ENCODE measurements at regions not wholly inside any gene's neighbourhood (a gene's known extent, or its start where the extent isn't known, plus 50 kb on each side); places are given as distances from the start of the nearest gene placed in this dataset.

DNA sequence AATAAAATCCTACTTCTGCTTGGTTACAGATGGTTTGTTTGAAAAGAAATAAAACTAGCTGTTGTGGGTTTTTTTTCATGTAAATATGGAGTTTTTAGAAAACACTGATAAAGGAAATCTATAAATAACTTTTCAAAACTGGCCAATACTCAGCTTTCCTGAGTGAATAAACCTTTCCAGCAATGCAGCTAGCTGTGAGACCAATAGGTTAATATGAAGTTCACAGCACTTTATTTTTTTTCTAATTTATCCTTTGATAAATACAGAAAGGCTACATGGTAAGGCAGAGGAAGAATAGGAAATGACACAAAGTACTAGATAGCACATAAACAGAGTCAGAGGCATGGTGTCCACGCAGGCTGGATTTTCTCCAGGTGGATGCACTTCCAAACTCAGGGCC lies 154.0 kb downstream of the COG6 start:
- Histone ChIP-seq H3K9ac (ENCODE audit: low read length in 3 of 3) (no peak overlapping the region), H3K4me1 (ENCODE audit: control insufficient read depth in 2 of 3, insufficient read depth in 2 of 3, low read depth in 1 of 3, low read length in 3 of 3) (no peaks in the 10 kb centered on the region), H3K36me3 (ENCODE audit: control insufficient read depth in 2 of 3, insufficient read depth in 3 of 3, low read length in 3 of 3) (no peaks in the 10 kb centered on the region), H3K27me3 (ENCODE audit: control insufficient read depth, insufficient read depth, low read length) (no peaks in the 10 kb centered on the region), H3K9me3 (ENCODE audit: control insufficient read depth in 2 of 3, insufficient read depth in 1 of 3, low read length in 3 of 3) (no peaks in the 10 kb centered on the region), H3K4me3 (ENCODE audit: low read length in 3 of 3) (no peak overlapping the region), H3K27ac (ENCODE audit: low read depth in 2 of 2, low read length in 2 of 2) (no peak overlapping the region)
- DNase-seq (no peak), FAIRE-seq (no peak)
- TF ChIP-seq, protein P1, sequence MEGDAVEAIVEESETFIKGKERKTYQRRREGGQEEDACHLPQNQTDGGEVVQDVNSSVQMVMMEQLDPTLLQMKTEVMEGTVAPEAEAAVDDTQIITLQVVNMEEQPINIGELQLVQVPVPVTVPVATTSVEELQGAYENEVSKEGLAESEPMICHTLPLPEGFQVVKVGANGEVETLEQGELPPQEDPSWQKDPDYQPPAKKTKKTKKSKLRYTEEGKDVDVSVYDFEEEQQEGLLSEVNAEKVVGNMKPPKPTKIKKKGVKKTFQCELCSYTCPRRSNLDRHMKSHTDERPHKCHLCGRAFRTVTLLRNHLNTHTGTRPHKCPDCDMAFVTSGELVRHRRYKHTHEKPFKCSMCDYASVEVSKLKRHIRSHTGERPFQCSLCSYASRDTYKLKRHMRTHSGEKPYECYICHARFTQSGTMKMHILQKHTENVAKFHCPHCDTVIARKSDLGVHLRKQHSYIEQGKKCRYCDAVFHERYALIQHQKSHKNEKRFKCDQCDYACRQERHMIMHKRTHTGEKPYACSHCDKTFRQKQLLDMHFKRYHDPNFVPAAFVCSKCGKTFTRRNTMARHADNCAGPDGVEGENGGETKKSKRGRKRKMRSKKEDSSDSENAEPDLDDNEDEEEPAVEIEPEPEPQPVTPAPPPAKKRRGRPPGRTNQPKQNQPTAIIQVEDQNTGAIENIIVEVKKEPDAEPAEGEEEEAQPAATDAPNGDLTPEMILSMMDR (IDR thresholded peaks at IDR 0.05; ENCODE audit: borderline replicate concordance, extremely low read depth, insufficient read depth), result no peak
- intact Hi-C loops (cut with DNase I), result no loop called here

DNA sequence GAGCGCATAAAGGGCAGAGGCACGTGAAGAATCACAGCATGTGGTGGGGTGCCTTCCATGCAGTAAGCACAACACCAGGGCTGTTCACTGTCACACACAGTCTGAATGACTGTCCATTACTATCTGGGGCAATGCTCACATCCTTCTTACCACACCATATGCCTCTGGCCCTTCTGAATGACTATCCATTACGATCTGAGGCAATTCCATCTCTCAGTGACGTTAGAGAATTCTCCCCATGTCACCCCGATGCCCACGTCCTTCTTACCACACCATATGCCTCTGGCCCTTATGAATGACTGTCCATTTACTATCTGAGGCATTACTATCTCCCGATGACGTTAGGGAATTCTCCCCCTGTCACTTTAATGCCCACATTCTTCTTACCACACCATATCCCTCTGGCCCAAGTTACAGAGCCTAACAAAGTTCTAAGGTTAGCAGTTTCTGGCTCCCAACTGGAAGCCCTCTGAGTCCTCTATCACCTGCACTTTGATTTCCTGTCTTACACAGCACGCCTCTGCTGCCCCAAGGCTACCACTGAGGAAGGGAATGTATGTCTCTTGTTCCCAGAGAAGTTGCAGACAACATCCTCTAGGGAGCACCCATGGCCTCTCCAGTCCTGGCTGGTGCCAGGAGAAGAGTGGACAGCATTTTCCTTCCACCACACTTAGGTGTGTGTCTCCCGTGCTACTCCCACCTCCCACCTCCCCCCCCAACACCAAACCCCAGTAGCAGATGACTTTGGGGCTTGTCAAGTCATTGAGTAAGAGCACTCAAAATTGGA lies 154.8 kb downstream of the COG6 start:
- intact Hi-C loops (cut with DNase I), result no loop called here
- H3K9ac ChIP-seq (ENCODE audit: low read length in 3 of 3), result no peak overlapping the region
- H3K36me3 ChIP-seq (ENCODE audit: control insufficient read depth in 2 of 3, insufficient read depth in 3 of 3, low read length in 3 of 3), result no peaks in the 10 kb centered on the region
- FAIRE-seq (no peak), DNase-seq (no peak)
- H3K4me3 ChIP-seq (ENCODE audit: low read length in 3 of 3), result no peak overlapping the region
- no peaks in the 10 kb centered on the region for H3K27me3 ChIP-seq (ENCODE audit: control insufficient read depth, insufficient read depth, low read length)
- H3K4me1 ChIP-seq (ENCODE audit: control insufficient read depth in 2 of 3, insufficient read depth in 2 of 3, low read depth in 1 of 3, low read length in 3 of 3), result no peaks in the 10 kb centered on the region
- TF ChIP-seq, protein P1 (IDR thresholded peaks at IDR 0.05; ENCODE audit: borderline replicate concordance, extremely low read depth, insufficient read depth), result no peak
- no peaks in the 10 kb centered on the region for H3K9me3 ChIP-seq (ENCODE audit: control insufficient read depth in 2 of 3, insufficient read depth in 1 of 3, low read length in 3 of 3)
- no peak overlapping the region for H3K27ac ChIP-seq (ENCODE audit: low read depth in 2 of 2, low read length in 2 of 2)

DNA sequence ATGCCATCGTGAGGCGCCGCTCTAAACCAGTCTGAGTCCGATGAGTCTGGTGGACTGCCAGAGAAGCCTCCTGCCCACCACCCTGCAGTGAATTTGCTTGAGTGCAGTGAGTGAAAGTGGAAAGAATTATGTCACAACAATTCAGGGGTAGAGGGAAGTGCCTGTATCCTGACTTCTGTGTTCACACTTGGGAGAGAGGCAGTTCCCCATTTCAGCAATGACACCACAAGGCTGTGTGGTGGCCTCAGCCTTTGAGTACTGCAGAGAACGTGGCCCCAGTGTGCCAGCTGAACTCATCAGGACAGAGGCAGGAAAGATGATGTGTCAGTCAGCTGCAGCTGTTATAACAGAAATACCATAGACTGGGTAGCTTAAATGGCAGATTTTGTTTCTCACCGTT lies 155.6 kb downstream of the COG6 start:
- Histone ChIP-seq H3K27me3 (ENCODE audit: control insufficient read depth, insufficient read depth, low read length) (no peaks in the 10 kb centered on the region), H3K36me3 (ENCODE audit: control insufficient read depth in 2 of 3, insufficient read depth in 3 of 3, low read length in 3 of 3) (no peaks in the 10 kb centered on the region), H3K4me1 (ENCODE audit: control insufficient read depth in 2 of 3, insufficient read depth in 2 of 3, low read depth in 1 of 3, low read length in 3 of 3) (no peaks in the 10 kb centered on the region), H3K9me3 (ENCODE audit: control insufficient read depth in 2 of 3, insufficient read depth in 1 of 3, low read length in 3 of 3) (no peaks in the 10 kb centered on the region), H3K4me3 (ENCODE audit: low read length in 3 of 3) (no peak overlapping the region), H3K9ac (ENCODE audit: low read length in 3 of 3) (no peak overlapping the region), H3K27ac (ENCODE audit: low read depth in 2 of 2, low read length in 2 of 2) (no peak overlapping the region)
- TF ChIP-seq, protein P1 (IDR thresholded peaks at IDR 0.05; ENCODE audit: borderline replicate concordance, extremely low read depth, insufficient read depth), result no peak
- intact Hi-C loops (cut with DNase I), result no loop called here
- DNase-seq (no peak), FAIRE-seq (no peak)

DNA sequence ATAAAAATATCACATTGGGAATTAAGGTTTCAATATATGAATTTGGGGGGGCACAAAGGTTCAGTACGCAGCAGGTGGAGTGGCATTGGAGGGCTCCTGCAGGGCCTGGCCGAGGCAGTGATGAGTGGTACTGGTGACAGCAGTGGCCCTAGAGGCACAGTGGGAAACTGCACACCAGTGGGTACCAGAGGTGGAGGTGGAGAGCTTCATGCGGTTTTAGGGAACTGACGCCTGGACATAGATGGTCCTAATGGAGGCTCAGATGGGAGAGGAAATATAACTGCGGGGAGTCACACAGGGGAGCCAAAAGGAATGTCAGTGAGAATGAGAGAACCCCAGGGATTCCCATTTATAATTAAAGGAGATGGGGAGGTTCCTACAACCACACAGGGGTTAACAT lies 156.2 kb downstream of the COG6 start:
- no peak for FAIRE-seq
- no peak overlapping the region for H3K9ac ChIP-seq (ENCODE audit: low read length in 3 of 3)
- no peak overlapping the region for H3K4me3 ChIP-seq (ENCODE audit: low read length in 3 of 3)
- intact Hi-C loops (cut with DNase I), result no loop called here
- H3K4me1 ChIP-seq (ENCODE audit: control insufficient read depth in 2 of 3, insufficient read depth in 2 of 3, low read depth in 1 of 3, low read length in 3 of 3), result no peaks in the 10 kb centered on the region
- no peaks in the 10 kb centered on the region for H3K9me3 ChIP-seq (ENCODE audit: control insufficient read depth in 2 of 3, insufficient read depth in 1 of 3, low read length in 3 of 3)
- no peaks in the 10 kb centered on the region for H3K27me3 ChIP-seq (ENCODE audit: control insufficient read depth, insufficient read depth, low read length)
- no peaks in the 10 kb centered on the region for H3K36me3 ChIP-seq (ENCODE audit: control insufficient read depth in 2 of 3, insufficient read depth in 3 of 3, low read length in 3 of 3)
- no peak overlapping the region for H3K27ac ChIP-seq (ENCODE audit: low read depth in 2 of 2, low read length in 2 of 2)
- DNase-seq, result no peak
- TF ChIP-seq, protein P1 (IDR thresholded peaks at IDR 0.05; ENCODE audit: borderline replicate concordance, extremely low read depth, insufficient read depth), result no peak
